Neural cell (in vitro differentiated cells): ENCODE measurements at regions not wholly inside any gene's neighbourhood (a gene's known extent, or its start where the extent isn't known, plus 50 kb on each side); places are given as distances from the start of the nearest gene placed in this dataset.

Source experiments
- H2AFZ ChIP-seq: fragments of 200-600, 300-800 bp; sonication (generic), shearing (Covaris generic); 2 replicates; pipeline ENCODE4 v1.6.0; 2014; ENCODE audit warnings: low read depth, mild to moderate bottlenecking, antibody characterized with exemption, low read length, moderate library complexity
- H3F3A ChIP-seq: fragments of 200-600 bp; shearing (Covaris generic); 2 replicates; pipeline ENCODE4 v1.6.1; 2016; ENCODE audit warnings: mild to moderate bottlenecking, moderate library complexity, mixed read lengths, antibody characterized with exemption, low read length; ENCODE audit not compliant: insufficient read depth, poor library complexity, severe bottlenecking
- H3K27ac ChIP-seq: fragments of 200-600, 300-800 bp; sonication (generic), shearing (Covaris generic); 2 replicates; pipeline ENCODE4 v1.5.1; 2014; ENCODE audit warnings: mild to moderate bottlenecking, low read length, moderate library complexity
- H3K27me3 ChIP-seq: fragments of 300-800, 200-600 bp; sonication (generic), shearing (Covaris generic); 2 replicates; pipeline ENCODE4 v1.6.0; 2014; ENCODE audit warnings: mild to moderate bottlenecking, low read depth, low read length, moderate library complexity; ENCODE audit not compliant: insufficient read depth
- H3K36me3 ChIP-seq: fragments of 300-800, 200-600 bp; sonication (generic), shearing (Covaris generic); 2 replicates; pipeline ENCODE4 v1.5.1; 2014; ENCODE audit warnings: mild to moderate bottlenecking, antibody characterized with exemption, low read length, moderate library complexity; ENCODE audit not compliant: insufficient read depth
- H3K4me2 ChIP-seq: fragments of 300-800, 200-600 bp; sonication (generic), shearing (Covaris generic); 2 replicates; pipeline ENCODE4 v1.6.0; 2014; ENCODE audit warnings: mild to moderate bottlenecking, low read length
- H3K4me3 ChIP-seq: fragments of 300-800, 200-600 bp; sonication (generic), shearing (Covaris generic); 2 replicates; pipeline ENCODE4 v1.5.1; 2014; ENCODE audit warnings: mild to moderate bottlenecking, low read length, moderate library complexity
- H3K79me2 ChIP-seq: fragments of 200-600 bp; shearing (Covaris generic); replicated peaks from 2 replicates; pipeline ENCODE4 v1.6.0; 2014; ENCODE audit warnings: mild to moderate bottlenecking, low read length, moderate library complexity; ENCODE audit not compliant: insufficient read depth
- H3K9ac ChIP-seq: fragments of 300-800, 200-600 bp; sonication (generic), shearing (Covaris generic); 2 replicates; pipeline ENCODE4 v1.6.1; 2016; ENCODE audit warnings: mild to moderate bottlenecking, low read length, mixed read lengths
- H3K9me2 ChIP-seq: fragments of 200-600 bp; shearing (Covaris generic); 2 replicates; pipeline ENCODE4 v1.6.1; 2016; ENCODE audit warnings: mild to moderate bottlenecking, low read length, mixed read lengths; ENCODE audit not compliant: insufficient read depth
- H3K9me3 ChIP-seq: fragments of 200-600, 300-800 bp; sonication (generic), shearing (Covaris generic); 2 replicates; pipeline ENCODE4 v1.6.1; 2016; ENCODE audit warnings: mild to moderate bottlenecking, mixed run types, low read length, moderate library complexity, mixed read lengths
- H4K20me1 ChIP-seq: fragments of 200-600 bp; shearing (Covaris generic); 2 replicates; pipeline ENCODE4 v1.6.1; 2016; ENCODE audit warnings: mild to moderate bottlenecking, mixed run types; ENCODE audit not compliant: insufficient read depth
- CTCF ChIP-seq: fragments of 450-650 bp; IDR thresholded peaks from 2 replicates; pipeline ENCODE4 v1.5.1; 2014; ENCODE audit warnings: antibody characterized with exemption, mild to moderate bottlenecking, moderate library complexity; ENCODE audit not compliant: poor library complexity, severe bottlenecking
- EP300 ChIP-seq: fragments of 450-650 bp; conservative IDR thresholded peaks from 2 replicates; pipeline ENCODE4 v1.6.1; 2014; ENCODE audit warnings: antibody characterized with exemption, mild to moderate bottlenecking, moderate library complexity; ENCODE audit not compliant: poor library complexity, severe bottlenecking
- EZH2 ChIP-seq: fragments of 200-600, 300-800 bp; shearing (Covaris generic), sonication (generic); IDR thresholded peaks from 2 replicates; pipeline ENCODE4 v1.6.1; 2014; ENCODE audit warnings: antibody characterized with exemption, low read length, borderline replicate concordance, mild to moderate bottlenecking; ENCODE audit not compliant: insufficient read depth, poor library complexity, severe bottlenecking
- MXI1 ChIP-seq: fragments of 450-650 bp; conservative IDR thresholded peaks from 2 replicates; pipeline ENCODE4 v1.6.1; 2014; ENCODE audit warnings: antibody characterized with exemption, mild to moderate bottlenecking; ENCODE audit not compliant: poor library complexity, severe bottlenecking
- POLR2AphosphoS5 ChIP-seq: IDR thresholded peaks from 2 replicates; pipeline ENCODE4 v1.6.1; 2012
- RAD21 ChIP-seq: fragments of 450-650 bp; conservative IDR thresholded peaks from 2 replicates; pipeline ENCODE4 v1.6.1; 2014; ENCODE audit warnings: antibody characterized with exemption, mild to moderate bottlenecking, moderate library complexity
- REST ChIP-seq: IDR thresholded peaks from 2 replicates; pipeline ENCODE4 v1.6.1; 2012; ENCODE audit warnings: borderline replicate concordance
- SMC3 ChIP-seq: fragments of 450-650 bp; conservative IDR thresholded peaks from 2 replicates; pipeline ENCODE4 v1.6.1; 2014; ENCODE audit warnings: antibody characterized with exemption, mild to moderate bottlenecking, moderate library complexity; ENCODE audit not compliant: poor library complexity
- TAF1 ChIP-seq: IDR thresholded peaks from 2 replicates; pipeline ENCODE4 v1.6.1; 2012; ENCODE audit warnings: low read depth

DNA sequence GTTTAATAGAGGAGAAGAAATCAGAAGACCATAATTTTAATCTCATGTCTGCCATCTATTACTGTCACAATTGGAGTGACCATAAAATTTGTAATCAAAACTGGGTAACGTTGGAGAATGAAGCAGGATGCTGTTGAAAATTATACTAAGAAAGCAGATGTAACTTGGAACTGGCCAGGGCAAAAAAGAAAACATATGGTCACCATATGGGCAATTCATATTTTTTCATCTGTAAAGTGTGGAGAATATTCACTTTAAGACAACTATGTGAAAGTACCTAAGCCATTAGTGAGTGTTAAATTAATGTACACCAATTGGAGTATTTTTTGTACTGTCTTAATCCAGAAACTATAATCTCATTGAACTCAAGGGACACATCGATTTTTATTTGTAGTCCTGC, 1008.0 kb downstream of the GLUD2 start:
- no peak for TF ChIP-seq TAF1
- no peak for TF ChIP-seq REST
- no peaks in the 10 kb centered on the region for H3K27me3 ChIP-seq
- H3K9ac ChIP-seq, result no peak overlapping the region
- H3K9me2 ChIP-seq, result no peaks in the 10 kb centered on the region
- H4K20me1 ChIP-seq, result no peaks in the 10 kb centered on the region
- no peaks in the 10 kb centered on the region for H3K36me3 ChIP-seq
- no peak overlapping the region for H3K4me2 ChIP-seq
- H3K9me3 ChIP-seq, result no peaks in the 10 kb centered on the region
- no peak overlapping the region for H3K27ac ChIP-seq
- H3F3A ChIP-seq, result no peaks in the 10 kb centered on the region
- H2AFZ ChIP-seq, result no peak overlapping the region
- H3K79me2 ChIP-seq, result no peaks in the 10 kb centered on the region
- H3K4me3 ChIP-seq, result no peak overlapping the region

DNA sequence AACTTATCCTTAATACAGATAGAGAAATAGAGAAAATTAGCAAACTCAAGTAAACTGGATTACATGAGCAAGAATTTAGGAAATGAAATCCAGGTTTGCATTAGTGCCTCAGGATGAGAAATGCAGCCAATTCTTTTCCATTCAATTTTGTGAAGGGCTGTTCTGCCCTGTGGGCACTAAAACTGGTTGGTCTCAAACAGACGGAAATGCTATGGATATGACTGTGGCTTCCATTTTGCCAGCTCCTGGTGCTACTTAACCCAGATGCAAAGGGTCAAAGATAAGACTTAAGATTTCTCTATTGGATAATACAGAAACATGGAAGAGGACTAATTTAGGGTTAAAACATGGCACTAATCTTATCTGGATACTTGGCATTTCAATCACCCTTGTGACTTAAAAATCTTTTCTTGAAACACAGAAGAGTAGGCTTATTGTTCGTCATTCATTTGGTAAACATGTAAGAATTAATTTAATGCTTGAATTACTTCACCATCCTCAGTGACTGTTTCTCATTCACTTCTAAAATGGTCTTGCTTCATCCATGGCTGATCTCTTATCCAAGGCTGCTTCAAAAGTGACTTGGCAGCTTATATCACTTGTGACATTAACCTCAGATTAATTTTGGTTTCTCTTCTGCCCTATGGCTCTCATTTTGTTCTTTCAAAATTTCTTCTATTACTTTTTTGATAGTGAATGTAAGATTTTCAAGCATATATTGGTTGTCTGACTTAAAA, 1008.7 kb downstream of the GLUD2 start:
- Histone ChIP-seq H2AFZ (no peak overlapping the region), H3K9me2 (no peaks in the 10 kb centered on the region), H3K4me3 (no peak overlapping the region)

More for the DNA sequence above, 1008.7 kb downstream of the GLUD2 start:
- H3F3A ChIP-seq, result no peaks in the 10 kb centered on the region
- H3K27ac ChIP-seq, result no peak overlapping the region
- H3K27me3 ChIP-seq, result no peaks in the 10 kb centered on the region
- H4K20me1 ChIP-seq, result no peaks in the 10 kb centered on the region
- no peaks in the 10 kb centered on the region for H3K9me3 ChIP-seq
- no peak overlapping the region for H3K9ac ChIP-seq
- H3K4me2 ChIP-seq, result no peak overlapping the region
- H3K36me3 ChIP-seq, result no peaks in the 10 kb centered on the region
- no peak for TF ChIP-seq EZH2
- no peak for TF ChIP-seq POLR2AphosphoS5
- TF ChIP-seq MXI1, result no peak
- TF ChIP-seq TAF1, result no peak
- no peak for TF ChIP-seq CTCF
- TF ChIP-seq EP300, result no peak
- TF ChIP-seq SMC3, result no peak
- no peak for TF ChIP-seq REST
- TF ChIP-seq RAD21, result no peak
- H3K79me2 ChIP-seq, result no peaks in the 10 kb centered on the region
